Brain microvascular endothelial cell (primary cell): ENCODE measurements at regions not wholly inside any gene's neighbourhood (a gene's known extent, or its start where the extent isn't known, plus 50 kb on each side); places are given as distances from the start of the nearest gene placed in this dataset.

Experiments
- DNase-seq: peaks from one replicate; pipeline ENCODE4 v3.0.0-alpha.2; 2020
- H3K27ac ChIP-seq: fragments of 250-450 bp; sonication (Bioruptor Pico); 2 replicates; pipeline ENCODE4 v1.5.1; 2020; ENCODE audit warnings: mild to moderate bottlenecking, moderate library complexity
- H3K27me3 ChIP-seq: fragments of 250-450 bp; sonication (Bioruptor Pico); replicated peaks from 2 replicates; pipeline ENCODE4 v1.5.1; 2020; ENCODE audit warnings: mild to moderate bottlenecking
- H3K36me3 ChIP-seq: fragments of 250-450 bp; sonication (Bioruptor Pico); replicated peaks from 2 replicates; pipeline ENCODE4 v1.5.1; 2020; ENCODE audit warnings: mild to moderate bottlenecking
- H3K4me3 ChIP-seq: 2 replicates; pipeline ENCODE4 v1.5.1; 2011; ENCODE audit warnings: low read depth, mild to moderate bottlenecking, control low read depth, low read length, moderate library complexity
- in situ Hi-C: cut with HindIII; loops from 2 replicates; pipeline ENCODE4 v1.10.0; 2017; ENCODE audit warnings: low sequenced_read_pairs, low pct_ligation_motif_present
- TF ChIP-seq, protein P1 (sequence below): IDR thresholded peaks from 2 replicates; pipeline ENCODE4 v1.5.1; 2011; ENCODE audit warnings: low read depth, mild to moderate bottlenecking, moderate library complexity, low read length, control low read depth, inconsistent platforms; ENCODE audit errors: missing control alignments

DNA sequence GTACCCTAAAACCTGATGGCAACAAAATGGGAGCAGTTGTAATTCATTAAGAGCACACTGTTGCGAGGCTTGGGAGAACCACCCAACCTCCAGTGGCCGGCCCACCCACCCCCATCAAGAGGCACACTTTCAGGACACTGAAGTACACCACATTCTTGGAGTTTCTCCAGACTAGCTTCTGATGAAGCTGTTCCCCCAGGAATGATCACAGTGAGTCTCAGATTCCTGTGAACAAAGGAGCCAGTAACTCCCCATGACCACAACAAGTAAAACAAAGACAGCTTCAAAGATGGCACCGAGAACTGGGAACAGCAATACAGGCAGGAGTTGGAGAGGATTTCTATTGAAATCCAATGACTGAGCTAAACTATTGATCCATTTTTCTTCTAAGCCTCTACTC is 126.0 kb downstream of the ST8SIA2 start:
- no peaks in the 10 kb centered on the region for H3K36me3 ChIP-seq
- TF ChIP-seq, protein P1, sequence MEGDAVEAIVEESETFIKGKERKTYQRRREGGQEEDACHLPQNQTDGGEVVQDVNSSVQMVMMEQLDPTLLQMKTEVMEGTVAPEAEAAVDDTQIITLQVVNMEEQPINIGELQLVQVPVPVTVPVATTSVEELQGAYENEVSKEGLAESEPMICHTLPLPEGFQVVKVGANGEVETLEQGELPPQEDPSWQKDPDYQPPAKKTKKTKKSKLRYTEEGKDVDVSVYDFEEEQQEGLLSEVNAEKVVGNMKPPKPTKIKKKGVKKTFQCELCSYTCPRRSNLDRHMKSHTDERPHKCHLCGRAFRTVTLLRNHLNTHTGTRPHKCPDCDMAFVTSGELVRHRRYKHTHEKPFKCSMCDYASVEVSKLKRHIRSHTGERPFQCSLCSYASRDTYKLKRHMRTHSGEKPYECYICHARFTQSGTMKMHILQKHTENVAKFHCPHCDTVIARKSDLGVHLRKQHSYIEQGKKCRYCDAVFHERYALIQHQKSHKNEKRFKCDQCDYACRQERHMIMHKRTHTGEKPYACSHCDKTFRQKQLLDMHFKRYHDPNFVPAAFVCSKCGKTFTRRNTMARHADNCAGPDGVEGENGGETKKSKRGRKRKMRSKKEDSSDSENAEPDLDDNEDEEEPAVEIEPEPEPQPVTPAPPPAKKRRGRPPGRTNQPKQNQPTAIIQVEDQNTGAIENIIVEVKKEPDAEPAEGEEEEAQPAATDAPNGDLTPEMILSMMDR, result no peak
- H3K4me3 ChIP-seq, result no peak overlapping the region
- in situ Hi-C loops, result no loop called here
- H3K27ac ChIP-seq, result no peak overlapping the region
- DNase-seq, result no peak
- H3K27me3 ChIP-seq, result no peaks in the 10 kb centered on the region
